GM12878 (cell line): ENCODE measurements at regions not wholly inside any gene's neighbourhood (a gene's known extent, or its start where the extent isn't known, plus 50 kb on each side); places are given as distances from the start of the nearest gene placed in this dataset.

ENCODE experiments used
- ATAC-seq: fragments of 200-7000 bp; cut with Tn5 transposase; 3 replicates; pipeline ENCODE4 v1.9.1; 2020; ENCODE audit warnings: mild to moderate bottlenecking, moderate library complexity
- BruUV-seq: library from RNA; stranded (reverse); fragments of 400-500 nt; replicated peaks from 2 replicates; lab custom pipeline; 2021; lab: Mats Ljungman, UMichigan
- CTCF ChIA-PET: fragments of 300-600 bp; sonication (Branson Sonifier 250); formaldehyde crosslinking; extraction: SDS; loops from one replicate; lab custom pipeline; 2021; ENCODE audit warnings: inconsistent platforms; lab: Yijun Ruan, JAX
- POLR2A ChIA-PET: fragments of 350-600 bp; formaldehyde crosslinking; extraction: SDS; loops from one replicate; lab custom pipeline; 2021; ENCODE audit warnings: inconsistent platforms; lab: Charles Lee
- RAD21 ChIA-PET: fragments of 300-600 bp; sonication (Branson Sonifier 250); formaldehyde crosslinking; loops from one replicate; lab custom pipeline; 2023; ENCODE audit warnings: antibody characterized with exemption; ENCODE audit not compliant: unreplicated experiment; lab: Charles Lee
- SMC1A ChIA-PET: fragments of 300-600 bp; sonication (Branson Sonifier 250); formaldehyde crosslinking; loops from one replicate; lab custom pipeline; 2023; ENCODE audit not compliant: unreplicated experiment, uncharacterized antibody; lab: Charles Lee
- DNase-seq: peaks from one replicate; pipeline ENCODE4 v3.0.0-alpha.2; 2011; ENCODE audit warnings: low read depth, low spot score
- FAIRE-seq: peaks from 3 replicates; lab custom pipeline; 2011; peaks lifted over from hg19 to GRCh38; lab: Jason Lieb, UNC
- H2AFZ ChIP-seq: 2 replicates; pipeline ENCODE4 v1.6.0; 2011; ENCODE audit warnings: low read depth, low read length, control low read depth; ENCODE audit not compliant: control insufficient read depth
- H3K27ac ChIP-seq: 2 replicates; pipeline ENCODE4 v1.5.1; 2011; ENCODE audit warnings: control low read depth; ENCODE audit not compliant: control insufficient read depth, insufficient read depth
- H3K27me3 ChIP-seq, 2 experiments: replicated peaks in 1 of 2; 2 replicates each; pipeline versions ENCODE4 v1.6.0 to v1.6.1; 2011; ENCODE audit warnings: low read length in 1 of 2; ENCODE audit not compliant: control insufficient read depth in 2 of 2, insufficient read depth in 2 of 2
- H3K36me3 ChIP-seq, 2 experiments: 2 replicates each; pipeline ENCODE4 v1.5.1; 2011; ENCODE audit warnings: low read length in 1 of 2; ENCODE audit not compliant: control insufficient read depth in 2 of 2, insufficient read depth in 2 of 2
- H3K4me1 ChIP-seq: 2 replicates; pipeline ENCODE4 v1.6.1; 2011; ENCODE audit warnings: mild to moderate bottlenecking, low read length, moderate library complexity, mixed read lengths; ENCODE audit not compliant: control insufficient read depth, insufficient read depth
- H3K4me2 ChIP-seq: 2 replicates; pipeline ENCODE4 v1.6.0; 2011; ENCODE audit warnings: control low read depth; ENCODE audit not compliant: control insufficient read depth, insufficient read depth
- H3K4me3 ChIP-seq: fragments of 200-600 bp; sonication (generic); 2 replicates; pipeline ENCODE4 v1.5.1; 2016
- H3K79me2 ChIP-seq: 2 replicates; pipeline ENCODE4 v1.6.0; 2011; ENCODE audit warnings: low read length; ENCODE audit not compliant: control insufficient read depth, insufficient read depth
- H3K9ac ChIP-seq: 2 replicates; pipeline ENCODE4 v1.8.0; 2011; ENCODE audit warnings: low read length, control low read depth, mixed read lengths; ENCODE audit not compliant: control insufficient read depth, insufficient read depth
- H3K9me3 ChIP-seq: replicated peaks from 3 replicates; pipeline ENCODE4 v1.5.1; 2011; ENCODE audit warnings: mild to moderate bottlenecking, low read length; ENCODE audit not compliant: control insufficient read depth, insufficient read depth
- H4K20me1 ChIP-seq: 2 replicates; pipeline ENCODE4 v1.6.0; 2011; ENCODE audit not compliant: control insufficient read depth, insufficient read depth
- BCL11A ChIP-seq: IDR thresholded peaks from 2 replicates; pipeline ENCODE4 v1.6.1; 2011; ENCODE audit warnings: low read depth, low read length
- CREM ChIP-seq: IDR thresholded peaks from 2 replicates; pipeline ENCODE4 v1.6.1; 2014; ENCODE audit warnings: antibody characterized with exemption, low read depth
- DPF2 ChIP-seq: fragments of 450-650 bp; IDR thresholded peaks from 2 replicates; pipeline ENCODE4 v1.6.1; 2017; ENCODE audit warnings: mild to moderate bottlenecking
- MYB ChIP-seq: fragments of 150-350 bp; IDR thresholded peaks from 2 replicates; pipeline ENCODE4 v1.6.1; 2014; ENCODE audit warnings: mild to moderate bottlenecking, low read depth, low read length, borderline replicate concordance
- POU2F2 ChIP-seq: IDR thresholded peaks from 3 replicates; pipeline ENCODE4 v1.6.1; 2011; ENCODE audit warnings: low read depth, mild to moderate bottlenecking, low read length, borderline replicate concordance
- SMAD1 ChIP-seq: fragments of 450-650 bp; IDR thresholded peaks from 2 replicates; pipeline ENCODE4 v1.6.1; 2018; ENCODE audit warnings: mild to moderate bottlenecking, low read depth; ENCODE audit not compliant: partially characterized antibody
- TCF12 ChIP-seq: IDR thresholded peaks from 2 replicates; pipeline ENCODE4 v1.6.1; 2011; ENCODE audit warnings: low read depth, mild to moderate bottlenecking, low read length
- WGBS: methylation state at CpG from one replicate; pipeline ENCODE4 v1.1.6; 2016; ENCODE audit warnings: low lambda C conversion rate; ENCODE audit not compliant: insufficient replicate concordance, insufficient coverage; ENCODE audit errors: missing lambda C conversion rate; 5-methylcytosine and 5-hydroxymethylcytosine counted together
- in situ Hi-C: fragments of 300-500 bp; cut with MboI; formaldehyde crosslinking; loops from 9 replicates; pipeline ENCODE4 v1.14.3; 2018; ENCODE audit warnings: mixed read lengths
- intact Hi-C: fragments of 100-400 bp; cut with micrococcal nuclease; formaldehyde crosslinking; loops from one replicate; pipeline ENCODE4 v1.14.2; 2022; ENCODE audit not compliant: unreplicated experiment
- TF ChIP-seq, protein P1 (sequence below): fragments of 150-350 bp; IDR thresholded peaks from 2 replicates; pipeline ENCODE4 v1.6.1; 2014; ENCODE audit warnings: mild to moderate bottlenecking, low read depth, low read length
- TF ChIP-seq, protein P2 (sequence below), 3 experiments: IDR thresholded peaks in 2 of 3; conservative IDR thresholded peaks in 1 of 3; 2 replicates each; pipeline ENCODE4 v1.5.1; 2011; ENCODE audit warnings: low read depth in 3 of 3, low read length in 3 of 3, mild to moderate bottlenecking in 3 of 3, control low read depth in 2 of 3, moderate library complexity in 2 of 3, inconsistent platforms in 1 of 3, mixed read lengths in 1 of 3; ENCODE audit not compliant: control insufficient read depth in 2 of 3, insufficient read depth in 1 of 3; ENCODE audit errors: extremely low read depth in 1 of 3

DNA sequence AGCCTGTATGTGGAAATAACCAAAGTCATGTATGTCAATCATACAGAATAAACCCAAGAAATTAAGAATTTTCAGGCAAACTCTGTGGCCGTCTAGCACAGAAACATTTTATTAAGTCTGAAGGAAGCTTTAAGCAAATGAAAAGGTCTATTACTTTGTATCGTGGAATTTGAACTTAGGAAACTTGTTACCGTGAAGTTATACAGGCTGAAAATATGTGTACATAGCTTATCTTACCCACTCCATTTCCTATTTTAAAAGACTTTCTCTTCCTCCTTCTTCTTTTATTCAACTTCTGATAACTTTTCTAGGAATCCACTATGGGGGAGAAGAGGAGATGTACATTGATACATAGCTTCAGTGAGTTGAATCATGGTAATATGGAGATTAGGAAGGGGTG lies 108.3 kb downstream of the AGTR2 start:
- no peak overlapping the region for H3K27ac ChIP-seq
- ChIA-PET CTCF (interaction anchor here (1.5 kb wide), 1 partner anchor 320 kb away, joined by 3 read pairs; no protein-coding TSS in a partner anchor), SMC1A (no interaction called here), POLR2A (no interaction called here), RAD21 (no interaction called here)
- no peak overlapping the region for H3K4me2 ChIP-seq
- H3K4me3 ChIP-seq, result no peak overlapping the region
- DNase-seq, result no peak
- H2AFZ ChIP-seq, result no peak overlapping the region
- no peak for FAIRE-seq
- BruUV-seq, result no TSS peak
- H3K9ac ChIP-seq, result no peak overlapping the region
- in situ Hi-C loops (no loop called here), intact Hi-C loops (no loop called here)
- H4K20me1 ChIP-seq, result no peaks in the 10 kb centered on the region
- no peaks in the 10 kb centered on the region for H3K79me2 ChIP-seq
- no peaks in the 10 kb centered on the region for H3K9me3 ChIP-seq
- 17% methylated on average over 3 of the region's 3 CpGs for WGBS
- H3K4me1 ChIP-seq, result no peaks in the 10 kb centered on the region
- TF ChIP-seq POU2F2, result no peak
- TF ChIP-seq, protein P1, sequence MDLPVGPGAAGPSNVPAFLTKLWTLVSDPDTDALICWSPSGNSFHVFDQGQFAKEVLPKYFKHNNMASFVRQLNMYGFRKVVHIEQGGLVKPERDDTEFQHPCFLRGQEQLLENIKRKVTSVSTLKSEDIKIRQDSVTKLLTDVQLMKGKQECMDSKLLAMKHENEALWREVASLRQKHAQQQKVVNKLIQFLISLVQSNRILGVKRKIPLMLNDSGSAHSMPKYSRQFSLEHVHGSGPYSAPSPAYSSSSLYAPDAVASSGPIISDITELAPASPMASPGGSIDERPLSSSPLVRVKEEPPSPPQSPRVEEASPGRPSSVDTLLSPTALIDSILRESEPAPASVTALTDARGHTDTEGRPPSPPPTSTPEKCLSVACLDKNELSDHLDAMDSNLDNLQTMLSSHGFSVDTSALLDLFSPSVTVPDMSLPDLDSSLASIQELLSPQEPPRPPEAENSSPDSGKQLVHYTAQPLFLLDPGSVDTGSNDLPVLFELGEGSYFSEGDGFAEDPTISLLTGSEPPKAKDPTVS, result no peak
- TF ChIP-seq TCF12, result no peak
- TF ChIP-seq, protein P2, sequence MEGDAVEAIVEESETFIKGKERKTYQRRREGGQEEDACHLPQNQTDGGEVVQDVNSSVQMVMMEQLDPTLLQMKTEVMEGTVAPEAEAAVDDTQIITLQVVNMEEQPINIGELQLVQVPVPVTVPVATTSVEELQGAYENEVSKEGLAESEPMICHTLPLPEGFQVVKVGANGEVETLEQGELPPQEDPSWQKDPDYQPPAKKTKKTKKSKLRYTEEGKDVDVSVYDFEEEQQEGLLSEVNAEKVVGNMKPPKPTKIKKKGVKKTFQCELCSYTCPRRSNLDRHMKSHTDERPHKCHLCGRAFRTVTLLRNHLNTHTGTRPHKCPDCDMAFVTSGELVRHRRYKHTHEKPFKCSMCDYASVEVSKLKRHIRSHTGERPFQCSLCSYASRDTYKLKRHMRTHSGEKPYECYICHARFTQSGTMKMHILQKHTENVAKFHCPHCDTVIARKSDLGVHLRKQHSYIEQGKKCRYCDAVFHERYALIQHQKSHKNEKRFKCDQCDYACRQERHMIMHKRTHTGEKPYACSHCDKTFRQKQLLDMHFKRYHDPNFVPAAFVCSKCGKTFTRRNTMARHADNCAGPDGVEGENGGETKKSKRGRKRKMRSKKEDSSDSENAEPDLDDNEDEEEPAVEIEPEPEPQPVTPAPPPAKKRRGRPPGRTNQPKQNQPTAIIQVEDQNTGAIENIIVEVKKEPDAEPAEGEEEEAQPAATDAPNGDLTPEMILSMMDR (IDR thresholded peaks at IDR 0.05 in 2 of 3, conservative IDR thresholded peaks at IDR 0.05 in 1 of 3; ENCODE audit: control insufficient read depth in 2 of 3, extremely low read depth in 1 of 3, insufficient read depth in 1 of 3, low read depth in 3 of 3, low read length in 3 of 3), result no peak
- TF ChIP-seq DPF2, result no peak
- TF ChIP-seq MYB, result no peak
- no peak for TF ChIP-seq SMAD1
- no peak for TF ChIP-seq CREM
- TF ChIP-seq BCL11A, result no peak
- ATAC-seq, result no peak
- no peaks in the 10 kb centered on the region for H3K27me3 ChIP-seq
- H3K36me3 ChIP-seq, result no peaks in the 10 kb centered on the region
